ENCODE measurements at regions not wholly inside any gene's neighbourhood (a gene's known extent, or its start where the extent isn't known, plus 50 kb on each side); places are given as distances from the start of the nearest gene placed in this dataset.

- H3K14ac ChIP-seq (ENCODE audit: insufficient read length) = no peak overlapping the region
- no peak overlapping the region for H3K56ac ChIP-seq (replicated peaks; ENCODE audit: insufficient read length, low read depth, low read length)
- H3K36me3 ChIP-seq (ENCODE audit: control insufficient read depth in 2 of 4, insufficient read depth in 4 of 4, low read length in 3 of 4) = no peaks in the 10 kb centered on the region
- H2AK5ac ChIP-seq (ENCODE audit: low read depth, low read length) = no peak overlapping the region
- no peaks in the 10 kb centered on the region for H4K20me1 ChIP-seq (replicated peaks in 1 of 2; ENCODE audit: control insufficient read depth in 1 of 2, insufficient read depth in 2 of 2, low read length in 2 of 2)
- H2AFZ ChIP-seq (ENCODE audit: low read length) = no peak overlapping the region
- H4K8ac ChIP-seq (ENCODE audit: extremely low read depth, insufficient read depth, low read length) = no peak overlapping the region
- no peak overlapping the region for H2BK12ac ChIP-seq (ENCODE audit: low read depth, low read length)
- no peak overlapping the region for H3K18ac ChIP-seq (ENCODE audit: extremely low read depth, low read length)
- H3K23me2 ChIP-seq (ENCODE audit: low read depth, low read length) = no peaks in the 10 kb centered on the region
- H3K4me3 ChIP-seq (ENCODE audit: extremely low read depth in 1 of 4, insufficient read depth in 2 of 4, low read depth in 3 of 4, low read length in 4 of 4) = no peak overlapping the region
- TF ChIP-seq SP4 (IDR thresholded peaks at IDR 0.05; ENCODE audit: low read length) (no peak), POU5F1 (IDR thresholded peaks at IDR 0.05; ENCODE audit: low read depth, low read length) (no peak), JUND (IDR thresholded peaks at IDR 0.05; ENCODE audit: low read length) (no peak), POLR2A (IDR thresholded peaks at IDR 0.05; ENCODE audit: control extremely low read depth in 1 of 2, low read depth in 2 of 2, low read length in 2 of 2) (no peak), TCF12 (IDR thresholded peaks at IDR 0.05; ENCODE audit: low read depth, low read length) (no peak), EP300 (IDR thresholded peaks at IDR 0.05; ENCODE audit: borderline replicate concordance in 1 of 2, low read depth in 2 of 2, low read length in 2 of 2) (no peak), CBX5 (IDR thresholded peaks at IDR 0.05; ENCODE audit: low read depth, low read length) (no peak), EZH2 (IDR thresholded peaks at IDR 0.05; ENCODE audit: low read depth, low read length, severe bottlenecking) (no peak), SIX5 (IDR thresholded peaks at IDR 0.05; ENCODE audit: low read depth, low read length) (no peak), NRF1 (IDR thresholded peaks at IDR 0.05; ENCODE audit: low read depth, low read length) (no peak), RFX5 (IDR thresholded peaks at IDR 0.05; ENCODE audit: borderline replicate concordance, low read depth, low read length) (no peak), SRF (IDR thresholded peaks at IDR 0.05; ENCODE audit: low read depth, low read length) (no peak), SUZ12 (IDR thresholded peaks at IDR 0.05; ENCODE audit: low read length) (no peak), PHF8 (conservative IDR thresholded peaks at IDR 0.05; ENCODE audit: low read depth, low read length) (no peak), RNF2 (IDR thresholded peaks at IDR 0.05; ENCODE audit: borderline replicate concordance, low read depth, low read length, missing control alignments, poor library complexity, severe bottlenecking) (no peak), CHD1 (IDR thresholded peaks at IDR 0.05; ENCODE audit: low read depth, low read length) (no peak)
- H3K23ac ChIP-seq (ENCODE audit: insufficient read length) = no peak overlapping the region
- H3K4me2 ChIP-seq (ENCODE audit: insufficient read depth in 1 of 2, low read depth in 2 of 2, low read length in 2 of 2) = no peak overlapping the region
- H3K79me2 ChIP-seq (ENCODE audit: control insufficient read depth in 1 of 2, insufficient read depth in 2 of 2, low read length in 2 of 2) = no peaks in the 10 kb centered on the region
- H2BK20ac ChIP-seq (ENCODE audit: low read length) = no peak overlapping the region
- DNase-seq (ENCODE audit: low read depth in 1 of 2, low spot score in 2 of 2) = no peak
- POLR2A ChIA-PET (ENCODE audit: partially characterized antibody) = no interaction called here
- H3K27me3 ChIP-seq (replicated peaks in 1 of 4; ENCODE audit: control insufficient read depth in 3 of 4, extremely low read depth in 1 of 4, insufficient read depth in 3 of 4, low read length in 3 of 4) = no peaks in the 10 kb centered on the region
- H2BK5ac ChIP-seq (ENCODE audit: low read depth, low read length) = no peak overlapping the region
- CTCF ChIA-PET (ENCODE audit: partially characterized antibody) = no interaction called here
- 98% methylated on average over 3 of the region's 3 CpGs; no CpG with 5 or more reads in 1 of the 2 experiments for WGBS, 2 experiments (ENCODE audit: extremely low coverage in 1 of 2, insufficient coverage in 1 of 2, insufficient read length in 1 of 2, insufficient replicate concordance in 2 of 2, low coverage in 1 of 2, low lambda C conversion rate in 2 of 2, missing lambda C conversion rate in 1 of 2)
- no peak overlapping the region for H2BK120ac ChIP-seq (replicated peaks; ENCODE audit: low read depth, low read length)
- no peak for FAIRE-seq
- H3K4me1 ChIP-seq (replicated peaks in 1 of 4; ENCODE audit: control insufficient read depth in 3 of 4, insufficient read depth in 4 of 4, low read length in 3 of 4) = no peaks in the 10 kb centered on the region
- no peak overlapping the region for H4K5ac ChIP-seq (ENCODE audit: insufficient read length, low read depth, low read length)
- no peak overlapping the region for H3K9ac ChIP-seq (replicated peaks in 1 of 4; ENCODE audit: extremely low read depth in 1 of 4, low read depth in 3 of 4, low read length in 3 of 4)
- no peak overlapping the region for H2BK15ac ChIP-seq (ENCODE audit: low read length)
- H4K91ac ChIP-seq (replicated peaks; ENCODE audit: insufficient read length, low read length) = no peak overlapping the region
- no peak overlapping the region for H3K4ac ChIP-seq (replicated peaks; ENCODE audit: insufficient read length, low read depth, low read length)
- no peaks in the 10 kb centered on the region for H3K79me1 ChIP-seq (ENCODE audit: low read depth, low read length)
- H3K27ac ChIP-seq (ENCODE audit: low read depth, low read length) = no peak overlapping the region
- H3K9me3 ChIP-seq (ENCODE audit: insufficient read depth in 2 of 2, low read depth in 1 of 2, low read length in 1 of 2) = no peaks in the 10 kb centered on the region
Observed at GRCh38 chr2:155747531-155747930, 585.0 kb downstream of the NR4A2 start.

All from H1 (cell line).